Mucosa of descending colon (tissue), 3 donors: ENCODE measurements at regions not wholly inside any gene's neighbourhood (a gene's known extent, or its start where the extent isn't known, plus 50 kb on each side); places are given as distances from the start of the nearest gene placed in this dataset.

ENCODE experiments used
- ATAC-seq: fragments of 200-7000 bp; cut with Tn5 transposase; one replicate; pipeline ENCODE4 v1.9.1; 2020; ENCODE audit warnings: mild to moderate bottlenecking, moderate library complexity
- DNase-seq, 3 donors: peaks; one replicate each; pipeline ENCODE4 v3.0.0-alpha.2; 2020
- H3K36me3 ChIP-seq: fragments of 200-600 bp; one replicate; pipeline ENCODE4 v1.8.0; 2021; ENCODE audit warnings: low read depth, mild to moderate bottlenecking
- H3K4me1 ChIP-seq: fragments of 200-600 bp; one replicate; pipeline ENCODE4 v1.8.0; 2021; ENCODE audit warnings: low read depth, mild to moderate bottlenecking
- H3K4me3 ChIP-seq: fragments of 200-600 bp; one replicate; pipeline ENCODE4 v1.8.0; 2021; ENCODE audit warnings: mild to moderate bottlenecking
- H3K9me3 ChIP-seq: fragments of 200-600 bp; one replicate; pipeline ENCODE4 v1.8.0; 2021; ENCODE audit warnings: mild to moderate bottlenecking
- intact Hi-C, 2 donors: fragments of 100-400 bp; cut with DNase I in 1 of 2; cut with micrococcal nuclease in 1 of 2; formaldehyde crosslinking; loops; one replicate each; pipeline versions ENCODE4 v1.11.0 to v1.11.1; 2022; cut with DNase I, micrococcal nuclease
- TF ChIP-seq, protein P1 (sequence below): fragments of 200-600 bp; IDR thresholded peaks from one replicate; pipeline ENCODE4 v1.8.0; 2022; ENCODE audit warnings: antibody characterized with exemption, mild to moderate bottlenecking
- donor health status: DM: no; HTN: no; CAD: no; lungs with moderate emphysema.
- donor health status: DM: no; HTN: no; CAD: no.
- donor health status: DM: no; HTN: yes; CAD: no.

DNA sequence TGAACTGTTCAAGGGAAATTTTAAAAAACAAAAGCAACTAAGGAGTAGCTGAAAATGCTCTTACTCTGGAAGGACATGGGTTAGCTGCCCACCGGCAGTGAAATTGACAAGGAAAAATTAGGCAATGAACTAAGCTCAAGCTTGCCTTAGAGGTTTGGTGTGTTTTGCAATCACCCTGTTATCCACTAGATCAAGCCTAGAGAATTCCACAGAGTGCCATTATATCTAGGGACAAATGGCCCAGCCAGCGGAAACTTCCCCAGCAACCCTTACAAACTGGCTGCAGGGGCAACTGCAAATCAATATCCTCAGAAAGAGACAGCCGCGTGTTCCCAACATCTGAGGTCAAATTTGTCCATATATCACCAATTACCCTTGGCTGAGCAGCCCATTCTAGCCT is 258.2 kb downstream of the SP3 start:
- TF ChIP-seq, protein P1, sequence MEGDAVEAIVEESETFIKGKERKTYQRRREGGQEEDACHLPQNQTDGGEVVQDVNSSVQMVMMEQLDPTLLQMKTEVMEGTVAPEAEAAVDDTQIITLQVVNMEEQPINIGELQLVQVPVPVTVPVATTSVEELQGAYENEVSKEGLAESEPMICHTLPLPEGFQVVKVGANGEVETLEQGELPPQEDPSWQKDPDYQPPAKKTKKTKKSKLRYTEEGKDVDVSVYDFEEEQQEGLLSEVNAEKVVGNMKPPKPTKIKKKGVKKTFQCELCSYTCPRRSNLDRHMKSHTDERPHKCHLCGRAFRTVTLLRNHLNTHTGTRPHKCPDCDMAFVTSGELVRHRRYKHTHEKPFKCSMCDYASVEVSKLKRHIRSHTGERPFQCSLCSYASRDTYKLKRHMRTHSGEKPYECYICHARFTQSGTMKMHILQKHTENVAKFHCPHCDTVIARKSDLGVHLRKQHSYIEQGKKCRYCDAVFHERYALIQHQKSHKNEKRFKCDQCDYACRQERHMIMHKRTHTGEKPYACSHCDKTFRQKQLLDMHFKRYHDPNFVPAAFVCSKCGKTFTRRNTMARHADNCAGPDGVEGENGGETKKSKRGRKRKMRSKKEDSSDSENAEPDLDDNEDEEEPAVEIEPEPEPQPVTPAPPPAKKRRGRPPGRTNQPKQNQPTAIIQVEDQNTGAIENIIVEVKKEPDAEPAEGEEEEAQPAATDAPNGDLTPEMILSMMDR: no peak
- DNase-seq (no peak), ATAC-seq (no peak)
- Histone ChIP-seq H3K9me3 (no peaks in the 10 kb centered on the region), H3K4me3 (no peak overlapping the region), H3K4me1 (no peaks in the 10 kb centered on the region), H3K36me3 (no peaks in the 10 kb centered on the region)
- intact Hi-C loops: no loop called here

DNA sequence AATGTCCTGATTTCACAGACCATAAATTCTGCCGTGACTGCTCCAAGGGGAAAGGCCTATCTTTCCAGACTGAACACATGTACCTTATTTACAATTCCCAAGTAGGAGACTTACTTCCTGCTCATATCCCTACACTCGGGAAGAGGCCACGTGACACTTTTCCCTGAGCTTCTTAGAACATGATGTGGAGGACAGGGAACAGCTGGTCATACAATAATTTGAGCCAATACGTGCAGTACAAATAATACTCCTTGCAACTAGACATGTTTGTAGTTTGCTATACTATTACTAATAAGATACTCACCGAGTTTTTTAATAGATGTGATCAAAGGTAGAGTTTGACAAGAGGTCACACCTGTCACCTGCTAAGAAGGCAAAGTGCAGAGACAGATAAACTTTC is 256.4 kb downstream of the SP3 start:
- DNase-seq: peak in 1 of 3 donors; percentile 47
- Histone ChIP-seq H3K36me3 (no peaks in the 10 kb centered on the region), H3K9me3 (no peaks in the 10 kb centered on the region), H3K4me1 (no peaks in the 10 kb centered on the region), H3K4me3 (no peak overlapping the region)
- TF ChIP-seq, protein P1: no peak
- intact Hi-C loops: no loop called here
- peak; percentile 81 for ATAC-seq

DNA sequence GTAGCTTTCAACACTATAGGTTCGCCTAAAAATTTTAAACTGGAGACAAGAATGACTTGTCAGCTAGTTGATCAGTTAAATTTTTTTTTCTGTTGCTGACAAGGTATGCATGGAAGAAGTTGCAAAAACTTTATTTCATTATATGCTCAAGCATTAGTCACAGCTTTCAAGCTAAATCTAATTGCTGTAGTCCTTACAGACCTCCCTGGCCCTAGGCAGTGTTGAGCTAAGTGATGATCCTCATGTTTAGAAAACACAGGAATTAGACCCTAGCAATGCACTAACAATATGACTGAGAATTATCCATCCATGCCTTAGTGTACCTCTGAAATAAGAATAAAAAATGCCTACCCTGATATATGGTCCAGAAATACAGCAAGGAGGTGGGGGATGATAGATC is 253.4 kb downstream of the SP3 start:
- TF ChIP-seq, protein P1: no peak
- Histone ChIP-seq H3K36me3 (no peaks in the 10 kb centered on the region), H3K4me1 (no peaks in the 10 kb centered on the region), H3K4me3 (no peak overlapping the region), H3K9me3 (no peaks in the 10 kb centered on the region)
- DNase-seq: no peak
- no peak for ATAC-seq
- intact Hi-C loops: no loop called here

DNA sequence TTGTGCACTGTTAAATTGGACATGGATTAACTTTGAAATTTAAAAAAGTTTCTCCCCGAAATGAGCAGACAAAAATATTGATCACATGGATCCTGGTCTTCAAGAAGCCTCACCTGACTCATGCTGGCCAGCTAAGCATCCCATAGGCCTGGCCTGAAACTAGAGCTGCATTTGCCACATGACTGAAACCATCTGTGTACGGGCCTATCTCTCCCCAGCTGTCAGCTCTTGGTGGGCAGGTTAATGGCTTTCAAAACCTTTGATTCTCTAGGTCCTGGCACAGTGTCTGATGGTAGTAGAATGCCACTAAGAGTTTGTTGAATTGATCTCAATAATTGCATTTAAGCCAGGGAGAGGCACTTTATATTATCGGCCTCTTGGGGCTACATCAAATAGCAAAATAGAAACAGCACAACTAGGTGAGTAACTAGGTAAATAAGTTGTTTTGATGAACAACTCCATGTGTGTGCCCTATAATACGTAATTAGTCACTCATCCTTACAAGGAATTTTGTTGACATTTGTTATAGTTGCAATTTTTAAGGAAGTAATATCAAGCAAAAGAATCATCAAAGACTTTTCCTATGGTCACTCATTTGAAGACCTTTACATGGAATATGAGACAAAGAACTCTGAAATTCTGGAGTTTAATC is 251.1 kb downstream of the SP3 start:
- DNase-seq (no peak), ATAC-seq (no peak)
- TF ChIP-seq, protein P1: no peak
- intact Hi-C loops: no loop called here
- Histone ChIP-seq H3K9me3 (no peaks in the 10 kb centered on the region), H3K36me3 (no peaks in the 10 kb centered on the region), H3K4me1 (no peaks in the 10 kb centered on the region), H3K4me3 (no peak overlapping the region)

DNA sequence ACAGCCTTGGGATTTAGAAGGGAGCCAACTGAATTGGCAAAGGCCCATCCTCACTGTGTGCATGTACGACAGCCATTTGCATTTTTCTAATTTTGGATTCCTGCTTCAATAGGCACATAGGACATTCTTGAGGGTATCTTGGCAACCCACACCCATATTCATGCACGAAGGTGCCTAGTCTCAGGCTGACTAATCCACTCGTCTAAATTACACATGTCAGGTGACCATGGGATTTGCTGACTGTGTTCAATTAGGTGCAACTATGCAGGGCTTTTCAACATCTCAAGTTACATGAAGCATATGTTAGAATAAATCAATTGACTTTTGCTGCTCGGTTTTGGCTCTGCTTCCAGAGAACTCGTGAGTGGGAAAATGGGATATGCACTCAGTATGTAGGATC is 249.7 kb downstream of the SP3 start:
- DNase-seq: no peak
- ATAC-seq: no peak
- Histone ChIP-seq H3K4me3 (no peak overlapping the region), H3K36me3 (no peaks in the 10 kb centered on the region), H3K9me3 (no peaks in the 10 kb centered on the region), H3K4me1 (no peaks in the 10 kb centered on the region)
- TF ChIP-seq, protein P1: no peak
- intact Hi-C loops: no loop called here
